ENCODE measurements at regions not wholly inside any gene's neighbourhood (a gene's known extent, or its start where the extent isn't known, plus 50 kb on each side); places are given as distances from the start of the nearest gene placed in this dataset.

DNA sequence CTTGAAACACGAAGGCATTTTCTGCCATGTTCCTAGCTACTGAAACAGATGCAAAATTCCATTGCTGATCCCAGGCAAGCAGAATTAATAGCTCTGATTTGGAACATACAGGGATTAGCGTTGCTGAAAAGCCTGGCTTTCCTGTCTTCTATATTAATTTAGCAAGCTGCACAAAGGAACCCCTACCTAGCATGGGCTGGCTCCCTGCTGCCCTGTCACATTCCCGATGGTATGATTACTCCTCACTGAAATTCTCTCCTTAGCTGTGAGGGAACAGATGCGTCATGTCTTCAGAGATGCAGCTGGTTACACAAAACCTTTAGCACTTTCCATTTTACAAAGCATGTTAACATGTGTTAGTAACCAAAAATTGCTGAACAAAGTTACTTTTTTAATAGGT lies 878.9 kb downstream of the TYW1 start:
- Histone ChIP-seq H3K4me3 (no peak overlapping the region), H3K4me1 (no peaks in the 10 kb centered on the region), H3K9me3 (no peaks in the 10 kb centered on the region), H3K36me3 (no peaks in the 10 kb centered on the region), H3K27me3 (peaks cover 0 to 4% (median 0%) of the 10 kb centered on the region in 3 donors), H3K27ac (no peak overlapping the region)
- in situ Hi-C loops (cut with MboI; ENCODE audit: low sequenced_read_pairs in 4 of 4) (no loop called here), intact Hi-C loops (cut with DNase I; ENCODE audit: low total_unique reads) (no loop called here)
- TF ChIP-seq, protein P1, sequence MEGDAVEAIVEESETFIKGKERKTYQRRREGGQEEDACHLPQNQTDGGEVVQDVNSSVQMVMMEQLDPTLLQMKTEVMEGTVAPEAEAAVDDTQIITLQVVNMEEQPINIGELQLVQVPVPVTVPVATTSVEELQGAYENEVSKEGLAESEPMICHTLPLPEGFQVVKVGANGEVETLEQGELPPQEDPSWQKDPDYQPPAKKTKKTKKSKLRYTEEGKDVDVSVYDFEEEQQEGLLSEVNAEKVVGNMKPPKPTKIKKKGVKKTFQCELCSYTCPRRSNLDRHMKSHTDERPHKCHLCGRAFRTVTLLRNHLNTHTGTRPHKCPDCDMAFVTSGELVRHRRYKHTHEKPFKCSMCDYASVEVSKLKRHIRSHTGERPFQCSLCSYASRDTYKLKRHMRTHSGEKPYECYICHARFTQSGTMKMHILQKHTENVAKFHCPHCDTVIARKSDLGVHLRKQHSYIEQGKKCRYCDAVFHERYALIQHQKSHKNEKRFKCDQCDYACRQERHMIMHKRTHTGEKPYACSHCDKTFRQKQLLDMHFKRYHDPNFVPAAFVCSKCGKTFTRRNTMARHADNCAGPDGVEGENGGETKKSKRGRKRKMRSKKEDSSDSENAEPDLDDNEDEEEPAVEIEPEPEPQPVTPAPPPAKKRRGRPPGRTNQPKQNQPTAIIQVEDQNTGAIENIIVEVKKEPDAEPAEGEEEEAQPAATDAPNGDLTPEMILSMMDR (IDR thresholded peaks at IDR 0.05 in 4 of 5, conservative IDR thresholded peaks at IDR 0.05 in 1 of 5): no peak
- no peak for TF ChIP-seq POLR2A (IDR thresholded peaks at IDR 0.05)
- no peak for DNase-seq
- no peak for ATAC-seq

DNA sequence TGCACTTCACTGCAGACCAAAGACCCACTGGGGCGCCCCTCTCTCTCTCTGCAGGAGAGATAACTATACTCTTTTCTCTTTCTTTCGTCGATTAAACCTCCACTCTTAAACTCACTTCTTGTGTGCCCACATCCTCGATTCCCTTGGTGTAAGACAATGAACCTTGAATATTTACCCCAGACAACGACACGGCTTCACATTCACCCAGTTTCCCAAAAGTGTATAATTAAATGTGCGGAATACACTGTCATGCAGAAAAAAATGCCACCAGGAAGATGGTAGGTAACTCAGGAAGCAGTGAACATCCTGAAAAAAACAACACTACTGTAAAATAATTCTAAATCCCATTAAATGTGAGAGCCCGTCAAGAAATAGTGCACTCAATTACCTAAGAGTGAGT lies 882.2 kb downstream of the TYW1 start:
- no peaks in the 10 kb centered on the region for H3K36me3 ChIP-seq
- H3K27me3 ChIP-seq: peaks cover 0 to 4% (median 0%) of the 10 kb centered on the region in 3 donors
- H3K4me3 ChIP-seq: no peak overlapping the region
- H3K9me3 ChIP-seq: no peaks in the 10 kb centered on the region
- no peak overlapping the region for H3K27ac ChIP-seq
- no peak for TF ChIP-seq POLR2A (IDR thresholded peaks at IDR 0.05)
- TF ChIP-seq, protein P1 (IDR thresholded peaks at IDR 0.05 in 4 of 5, conservative IDR thresholded peaks at IDR 0.05 in 1 of 5): no peak
- no peak for ATAC-seq
- no peaks in the 10 kb centered on the region for H3K4me1 ChIP-seq
- no peak for DNase-seq
- in situ Hi-C loops (cut with MboI; ENCODE audit: low sequenced_read_pairs in 4 of 4): no loop called here
- intact Hi-C loops (cut with DNase I; ENCODE audit: low total_unique reads): no loop called here

DNA sequence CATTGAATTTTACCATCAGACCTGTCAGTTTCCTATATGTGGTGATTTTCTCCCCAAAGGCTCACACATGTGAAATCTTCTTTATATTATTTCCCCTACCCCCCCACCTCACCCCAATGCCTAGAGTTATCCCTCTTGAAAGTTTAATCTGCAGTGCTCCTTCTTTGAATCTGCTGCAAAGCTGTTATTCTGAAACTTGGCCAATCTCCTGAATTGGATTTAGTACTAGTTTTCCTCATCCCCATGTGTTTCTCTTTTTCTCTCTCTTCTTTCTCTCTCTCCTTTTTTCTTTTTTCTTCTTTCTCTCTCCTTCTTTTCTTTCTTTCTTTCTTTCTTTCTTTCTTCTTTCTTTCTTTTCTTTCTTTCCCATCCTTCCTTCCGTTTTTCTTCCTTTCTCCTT lies 886.2 kb downstream of the TYW1 start:
- no peak overlapping the region for H3K27ac ChIP-seq
- no peaks in the 10 kb centered on the region for H3K36me3 ChIP-seq
- no peak overlapping the region for H3K4me3 ChIP-seq
- H3K9me3 ChIP-seq: no peaks in the 10 kb centered on the region
- ATAC-seq (no peak), DNase-seq (no peak)
- in situ Hi-C loops (cut with MboI; ENCODE audit: low sequenced_read_pairs in 4 of 4) (no loop called here), intact Hi-C loops (cut with DNase I; ENCODE audit: low total_unique reads) (no loop called here)
- no peaks in the 10 kb centered on the region for H3K4me1 ChIP-seq
- TF ChIP-seq, protein P1 (IDR thresholded peaks at IDR 0.05 in 4 of 5, conservative IDR thresholded peaks at IDR 0.05 in 1 of 5): no peak
- H3K27me3 ChIP-seq: no peaks in the 10 kb centered on the region

DNA sequence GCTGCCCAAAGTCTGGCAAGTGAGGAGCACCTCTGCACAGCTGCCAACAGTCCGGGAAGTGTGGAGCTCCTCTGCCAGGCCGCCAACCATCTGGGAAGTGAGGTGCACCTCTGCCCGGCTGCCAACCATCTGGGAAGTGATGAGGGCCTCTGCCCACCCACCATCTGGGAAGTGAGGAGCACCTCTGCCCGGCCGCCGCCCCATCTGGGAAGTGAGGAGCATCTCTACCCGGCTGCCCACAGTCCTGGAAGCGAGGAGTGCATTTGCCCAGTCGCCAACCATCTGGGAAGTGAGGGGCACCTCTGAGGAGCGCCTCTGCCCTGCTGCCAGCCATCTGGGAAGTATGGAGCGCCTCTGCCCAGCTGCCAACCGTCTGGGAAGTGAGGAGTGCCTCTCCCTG lies 893.7 kb downstream of the TYW1 start:
- no peak for ATAC-seq
- Histone ChIP-seq H3K9me3 (no peaks in the 10 kb centered on the region), H3K27ac (no peak overlapping the region), H3K27me3 (no peaks in the 10 kb centered on the region), H3K36me3 (no peaks in the 10 kb centered on the region), H3K4me1 (no peaks in the 10 kb centered on the region), H3K4me3 (no peak overlapping the region)
- no peak for TF ChIP-seq POLR2A (IDR thresholded peaks at IDR 0.05)
- TF ChIP-seq, protein P1 (IDR thresholded peaks at IDR 0.05 in 4 of 5, conservative IDR thresholded peaks at IDR 0.05 in 1 of 5): no peak
- in situ Hi-C loops (cut with MboI; ENCODE audit: low sequenced_read_pairs in 4 of 4): no loop called here
- intact Hi-C loops (cut with DNase I; ENCODE audit: low total_unique reads): no loop called here
- no peak for DNase-seq

DNA sequence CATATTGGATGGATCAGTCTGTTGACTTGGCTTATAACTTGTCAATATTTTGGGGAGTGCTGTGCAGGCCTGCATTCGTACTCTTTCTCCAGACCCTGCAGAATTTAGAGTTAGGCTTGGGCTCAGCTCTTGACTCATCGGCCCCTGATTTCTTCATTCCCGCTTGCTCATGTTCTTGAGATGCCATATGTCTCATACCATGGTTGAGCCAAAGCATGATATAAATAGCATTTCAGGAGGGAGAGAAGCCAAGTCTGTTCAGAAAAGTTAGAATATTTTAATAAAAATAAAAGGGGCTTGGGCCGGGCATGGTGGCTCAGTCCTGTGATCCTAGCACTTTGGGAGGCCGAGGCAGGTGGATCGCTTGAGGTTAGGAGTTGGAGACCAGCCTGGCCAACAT lies 898.1 kb downstream of the TYW1 start:
- Histone ChIP-seq H3K27ac (no peak overlapping the region), H3K27me3 (no peaks in the 10 kb centered on the region), H3K36me3 (no peaks in the 10 kb centered on the region), H3K4me3 (no peak overlapping the region), H3K4me1 (no peaks in the 10 kb centered on the region), H3K9me3 (no peaks in the 10 kb centered on the region)
- DNase-seq: no peak
- in situ Hi-C loops (cut with MboI; ENCODE audit: low sequenced_read_pairs in 4 of 4) (no loop called here), intact Hi-C loops (cut with DNase I; ENCODE audit: low total_unique reads) (no loop called here)
- TF ChIP-seq, protein P1 (IDR thresholded peaks at IDR 0.05 in 4 of 5, conservative IDR thresholded peaks at IDR 0.05 in 1 of 5): no peak
- TF ChIP-seq POLR2A (IDR thresholded peaks at IDR 0.05): no peak
- ATAC-seq: no peak

Measured in gastrocnemius medialis (tissue), 4 donors.